ENCODE measurements at regions not wholly inside any gene's neighbourhood (a gene's known extent, or its start where the extent isn't known, plus 50 kb on each side); places are given as distances from the start of the nearest gene placed in this dataset.
"Not testable (repeated sequence)": the region's sequence is repeated elsewhere in the genome, so short reads cannot be mapped to it uniquely, and the experiment has no call there.

DNA sequence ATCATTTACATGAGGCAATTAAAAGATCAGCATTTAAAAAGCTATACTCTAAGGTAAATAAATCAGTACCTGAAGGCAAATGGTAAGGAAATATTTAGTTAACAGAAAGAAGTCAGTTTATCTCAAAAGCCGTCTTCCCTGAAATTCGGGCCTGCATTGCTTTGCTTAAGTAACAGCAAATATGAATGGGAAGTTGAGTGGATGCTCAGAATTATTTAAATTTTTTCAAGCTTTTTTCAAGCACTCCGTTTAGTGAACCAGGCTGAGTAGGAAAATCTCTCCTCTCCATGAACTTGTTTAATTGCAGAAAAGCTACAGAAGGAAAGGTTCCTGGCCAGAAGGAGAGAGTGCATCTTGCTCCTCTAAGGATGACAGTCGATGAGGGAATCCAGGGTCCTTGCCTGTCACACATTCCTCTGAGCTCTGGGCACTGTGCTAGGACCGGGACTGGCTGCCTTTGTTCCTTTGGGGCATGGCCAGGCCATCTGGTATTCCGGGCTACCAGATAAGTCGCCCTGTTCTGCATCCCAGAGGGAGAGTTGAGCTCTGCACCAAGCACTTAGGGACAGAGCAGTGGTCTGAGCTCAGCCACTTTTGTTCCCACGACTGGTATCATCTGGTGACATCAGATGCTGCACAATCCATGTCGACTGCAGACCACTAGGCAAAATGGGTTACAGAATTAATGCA is 77.6 kb downstream of the RIN2 start:
- no peaks in the 10 kb centered on the region for H3K4me1 ChIP-seq (ENCODE audit: control insufficient read depth, low read depth, low read length)
- no peak overlapping the region for H3K27ac ChIP-seq (ENCODE audit: low read length)
- no peak overlapping the region for H3K4me3 ChIP-seq (ENCODE audit: low read length)
- H3K9me3 ChIP-seq (ENCODE audit: control insufficient read depth, low read depth, low read length) = no peaks in the 10 kb centered on the region
- no peaks in the 10 kb centered on the region for H3K36me3 ChIP-seq (ENCODE audit: control insufficient read depth, low read depth, low read length)
- H3K27me3 ChIP-seq (ENCODE audit: control insufficient read depth, insufficient read depth, low read length) = no peaks in the 10 kb centered on the region
- H3K9ac ChIP-seq (ENCODE audit: low read length) = no peak overlapping the region

- no peaks in the 10 kb centered on the region for H3K9me3 ChIP-seq (ENCODE audit: control insufficient read depth, low read depth, low read length)
- H3K4me1 ChIP-seq (ENCODE audit: control insufficient read depth, low read depth, low read length) = no peaks in the 10 kb centered on the region
- no peaks in the 10 kb centered on the region for H3K27me3 ChIP-seq (ENCODE audit: control insufficient read depth, insufficient read depth, low read length)
- H3K9ac ChIP-seq (ENCODE audit: low read length) = no peak overlapping the region
- no peaks in the 10 kb centered on the region for H3K36me3 ChIP-seq (ENCODE audit: control insufficient read depth, low read depth, low read length)
- no peak overlapping the region for H3K4me3 ChIP-seq (ENCODE audit: low read length)
- H3K27ac ChIP-seq (ENCODE audit: low read length) = no peak overlapping the region
Measured at GRCh38 chr20:19838468-19838867, 80.4 kb downstream of the RIN2 start.

DNA sequence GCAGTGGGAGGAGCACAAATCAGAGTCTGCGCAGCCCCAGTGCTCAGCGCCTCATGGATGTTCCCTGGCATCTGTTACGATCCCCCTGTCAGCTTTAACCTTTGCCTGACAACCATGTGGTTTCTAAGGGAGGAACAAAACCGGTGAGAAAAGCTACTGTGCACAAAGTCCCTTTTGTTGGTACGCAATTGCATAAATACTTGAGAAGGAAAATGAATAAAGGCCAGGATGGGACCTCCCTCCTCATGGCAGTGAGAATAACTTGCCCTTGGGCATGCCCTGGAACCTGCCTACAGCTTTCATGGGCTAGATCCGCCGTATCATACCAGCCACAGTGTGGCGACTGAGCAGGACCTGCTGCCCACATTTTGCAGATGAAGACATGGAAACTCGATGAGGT is 81.0 kb downstream of the RIN2 start:
- Histone ChIP-seq H3K4me3 (ENCODE audit: low read length) (no peak overlapping the region), H3K4me1 (ENCODE audit: control insufficient read depth, low read depth, low read length) (no peaks in the 10 kb centered on the region), H3K27ac (ENCODE audit: low read length) (no peak overlapping the region), H3K27me3 (ENCODE audit: control insufficient read depth, insufficient read depth, low read length) (no peaks in the 10 kb centered on the region), H3K36me3 (ENCODE audit: control insufficient read depth, low read depth, low read length) (no peaks in the 10 kb centered on the region), H3K9me3 (ENCODE audit: control insufficient read depth, low read depth, low read length) (no peaks in the 10 kb centered on the region), H3K9ac (ENCODE audit: low read length) (no peak overlapping the region)

- Histone ChIP-seq H3K9ac (ENCODE audit: low read length) (no peak overlapping the region), H3K9me3 (ENCODE audit: control insufficient read depth, low read depth, low read length) (no peaks in the 10 kb centered on the region), H3K4me1 (ENCODE audit: control insufficient read depth, low read depth, low read length) (no peaks in the 10 kb centered on the region), H3K27ac (ENCODE audit: low read length) (no peak overlapping the region), H3K27me3 (ENCODE audit: control insufficient read depth, insufficient read depth, low read length) (no peaks in the 10 kb centered on the region), H3K36me3 (ENCODE audit: control insufficient read depth, low read depth, low read length) (no peaks in the 10 kb centered on the region), H3K4me3 (ENCODE audit: low read length) (no peak overlapping the region)
Measured at GRCh38 chr20:19840111-19840710, 82.2 kb downstream of the RIN2 start.

- no peaks in the 10 kb centered on the region for H3K36me3 ChIP-seq (ENCODE audit: control insufficient read depth, low read depth, low read length)
- H3K9me3 ChIP-seq (ENCODE audit: control insufficient read depth, low read depth, low read length) = no peaks in the 10 kb centered on the region
- H3K9ac ChIP-seq (ENCODE audit: low read length) = no peak overlapping the region
- H3K27me3 ChIP-seq (ENCODE audit: control insufficient read depth, insufficient read depth, low read length) = no peaks in the 10 kb centered on the region
- no peak overlapping the region for H3K4me3 ChIP-seq (ENCODE audit: low read length)
- no peak overlapping the region for H3K27ac ChIP-seq (ENCODE audit: low read length)
- H3K4me1 ChIP-seq (ENCODE audit: control insufficient read depth, low read depth, low read length) = no peaks in the 10 kb centered on the region
Measured at GRCh38 chr20:19841740-19842139, 83.7 kb downstream of the RIN2 start.

GRCh38 chr20:19844850-19845249 is 86.8 kb downstream of the RIN2 start:
- not testable (repeated sequence) for H3K4me3 ChIP-seq (ENCODE audit: low read length); H3K9me3 ChIP-seq (ENCODE audit: control insufficient read depth, low read depth, low read length); H3K4me1 ChIP-seq (ENCODE audit: control insufficient read depth, low read depth, low read length); H3K27ac ChIP-seq (ENCODE audit: low read length); H3K27me3 ChIP-seq (ENCODE audit: control insufficient read depth, insufficient read depth, low read length); H3K9ac ChIP-seq (ENCODE audit: low read length); H3K36me3 ChIP-seq (ENCODE audit: control insufficient read depth, low read depth, low read length)

DNA sequence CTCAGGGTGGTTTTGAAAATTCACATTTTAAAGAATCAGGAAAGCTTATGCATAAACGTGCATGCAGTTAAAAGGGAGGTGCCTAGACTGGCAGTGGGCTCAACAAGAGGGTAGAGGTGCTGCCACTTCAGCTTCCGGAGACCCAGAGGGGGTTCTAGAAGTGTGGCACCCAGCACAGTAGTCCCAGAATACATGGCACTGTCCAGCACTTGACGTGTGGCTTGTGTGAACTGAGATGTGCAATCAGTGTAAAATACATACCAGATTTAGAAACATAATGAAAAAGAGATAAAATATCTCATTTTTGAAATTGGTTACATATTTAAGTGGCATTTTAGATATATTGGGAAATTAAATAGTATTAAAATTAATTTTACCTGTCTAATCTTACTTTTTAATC is 89.3 kb downstream of the RIN2 start:
- H3K9me3 ChIP-seq (ENCODE audit: control insufficient read depth, low read depth, low read length) = no peaks in the 10 kb centered on the region
- H3K4me1 ChIP-seq (ENCODE audit: control insufficient read depth, low read depth, low read length) = peaks cover 3% of the 10 kb centered on the region
- H3K27me3 ChIP-seq (ENCODE audit: control insufficient read depth, insufficient read depth, low read length) = no peaks in the 10 kb centered on the region
- no peak overlapping the region for H3K4me3 ChIP-seq (ENCODE audit: low read length)
- H3K9ac ChIP-seq (ENCODE audit: low read length) = no peak overlapping the region
- no peak overlapping the region for H3K27ac ChIP-seq (ENCODE audit: low read length)
- no peaks in the 10 kb centered on the region for H3K36me3 ChIP-seq (ENCODE audit: control insufficient read depth, low read depth, low read length)

GRCh38 chr20:19849341-19850197 is 91.5 kb downstream of the RIN2 start:
- peak overlapping the region; percentile 4 for H3K9ac ChIP-seq (ENCODE audit: low read length)
- H3K36me3 ChIP-seq (ENCODE audit: control insufficient read depth, low read depth, low read length) = no peaks in the 10 kb centered on the region
- peaks cover 3% of the 10 kb centered on the region for H3K4me1 ChIP-seq (ENCODE audit: control insufficient read depth, low read depth, low read length)
- no peaks in the 10 kb centered on the region for H3K27me3 ChIP-seq (ENCODE audit: control insufficient read depth, insufficient read depth, low read length)
- H3K4me3 ChIP-seq (ENCODE audit: low read length) = no peak overlapping the region
- no peaks in the 10 kb centered on the region for H3K9me3 ChIP-seq (ENCODE audit: control insufficient read depth, low read depth, low read length)
- no peak overlapping the region for H3K27ac ChIP-seq (ENCODE audit: low read length)

GRCh38 chr20:19850198-19850533 is 92.1 kb downstream of the RIN2 start:
- peaks cover 3% of the 10 kb centered on the region for H3K4me1 ChIP-seq (ENCODE audit: control insufficient read depth, low read depth, low read length)
- H3K27ac ChIP-seq (ENCODE audit: low read length) = no peak overlapping the region
- no peaks in the 10 kb centered on the region for H3K9me3 ChIP-seq (ENCODE audit: control insufficient read depth, low read depth, low read length)
- H3K27me3 ChIP-seq (ENCODE audit: control insufficient read depth, insufficient read depth, low read length) = no peaks in the 10 kb centered on the region
- H3K4me3 ChIP-seq (ENCODE audit: low read length) = no peak overlapping the region
- H3K9ac ChIP-seq (ENCODE audit: low read length) = peak overlapping the region; percentile 4
- no peaks in the 10 kb centered on the region for H3K36me3 ChIP-seq (ENCODE audit: control insufficient read depth, low read depth, low read length)

DNA sequence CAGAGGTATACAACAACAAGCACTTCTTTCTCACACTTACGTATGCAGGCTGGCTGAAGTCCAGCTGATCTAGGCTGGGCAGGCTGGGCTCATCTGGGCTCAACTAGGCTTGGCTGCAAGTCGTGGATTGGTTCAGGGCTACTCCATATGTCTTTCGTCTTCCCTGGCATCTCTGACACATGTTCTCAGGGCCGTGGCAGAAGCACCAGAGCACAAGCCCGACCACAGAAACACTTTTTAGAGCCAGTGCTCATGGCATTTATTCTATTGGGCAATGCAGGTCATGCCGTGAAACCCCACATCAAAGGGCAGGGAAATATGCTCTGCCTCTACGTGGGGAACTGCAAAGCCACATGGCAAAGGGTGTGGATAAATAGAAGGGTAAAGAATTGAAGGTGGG is 93.8 kb downstream of the RIN2 start:
- Histone ChIP-seq H3K36me3 (ENCODE audit: control insufficient read depth, low read depth, low read length) (no peaks in the 10 kb centered on the region), H3K27ac (ENCODE audit: low read length) (no peak overlapping the region), H3K27me3 (ENCODE audit: control insufficient read depth, insufficient read depth, low read length) (no peaks in the 10 kb centered on the region), H3K4me1 (ENCODE audit: control insufficient read depth, low read depth, low read length) (peaks cover 3% of the 10 kb centered on the region), H3K9ac (ENCODE audit: low read length) (no peak overlapping the region), H3K4me3 (ENCODE audit: low read length) (no peak overlapping the region), H3K9me3 (ENCODE audit: control insufficient read depth, low read depth, low read length) (no peaks in the 10 kb centered on the region)

DNA sequence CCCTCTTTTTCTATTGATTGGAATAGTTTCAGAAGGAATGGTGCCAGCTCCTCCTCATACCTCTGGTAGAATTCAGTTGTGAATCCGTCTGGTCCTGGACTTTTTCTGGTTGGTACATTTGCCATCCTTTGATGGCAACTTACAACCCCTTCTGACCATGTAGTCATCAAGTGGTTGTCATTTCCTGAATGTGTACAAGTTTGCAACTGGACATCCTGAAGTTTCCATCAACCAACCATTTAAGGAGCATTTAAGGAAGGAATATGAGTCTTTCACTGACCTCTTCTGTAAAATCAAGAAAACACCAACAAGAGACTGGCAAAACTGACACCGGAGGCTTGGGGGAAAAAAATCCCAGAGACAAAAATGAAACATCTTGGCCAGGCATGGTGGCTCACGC is 97.4 kb downstream of the RIN2 start:
- H3K9me3 ChIP-seq (ENCODE audit: control insufficient read depth, low read depth, low read length) = no peaks in the 10 kb centered on the region
- H3K36me3 ChIP-seq (ENCODE audit: control insufficient read depth, low read depth, low read length) = no peaks in the 10 kb centered on the region
- no peaks in the 10 kb centered on the region for H3K4me1 ChIP-seq (ENCODE audit: control insufficient read depth, low read depth, low read length)
- no peak overlapping the region for H3K4me3 ChIP-seq (ENCODE audit: low read length)
- H3K27ac ChIP-seq (ENCODE audit: low read length) = no peak overlapping the region
- H3K27me3 ChIP-seq (ENCODE audit: control insufficient read depth, insufficient read depth, low read length) = no peaks in the 10 kb centered on the region
- H3K9ac ChIP-seq (ENCODE audit: low read length) = no peak overlapping the region
